Liver (tissue), 8 donors: ENCODE measurements at regions not wholly inside any gene's neighbourhood (a gene's known extent, or its start where the extent isn't known, plus 50 kb on each side); places are given as distances from the start of the nearest gene placed in this dataset.

Experiments used
- DNase-seq: peaks from one replicate; pipeline ENCODE4 v3.0.0-alpha.2; 2017; ENCODE audit warnings: low spot score
- H3K27ac ChIP-seq, 2 donors: one replicate each; pipeline ENCODE4 v1.7.0; 2013; ENCODE audit warnings: inconsistent platforms in 2 of 2, low read length in 2 of 2, control low read depth in 1 of 2, low read depth in 1 of 2, mild to moderate bottlenecking in 1 of 2
- H3K27me3 ChIP-seq, 4 donors: one replicate each; pipeline versions ENCODE4 v1.6.1 to v1.7.0; 2013; ENCODE audit warnings: low read length in 3 of 4, inconsistent platforms in 1 of 4, mild to moderate bottlenecking in 1 of 4, moderate library complexity in 1 of 4; ENCODE audit not compliant: control insufficient read depth in 4 of 4, insufficient read depth in 4 of 4
- H3K36me3 ChIP-seq, 4 donors: one replicate each; pipeline versions ENCODE4 v1.6.1 to v1.7.0; 2013; ENCODE audit warnings: low read length in 3 of 4, mild to moderate bottlenecking in 3 of 4, low read depth in 1 of 4, moderate library complexity in 1 of 4; ENCODE audit not compliant: control insufficient read depth in 4 of 4, insufficient read depth in 3 of 4
- H3K4me1 ChIP-seq, 4 donors: one replicate each; pipeline versions ENCODE4 v1.6.1 to v1.7.0; 2013; ENCODE audit warnings: low read length in 3 of 4, mild to moderate bottlenecking in 3 of 4, moderate library complexity in 1 of 4; ENCODE audit not compliant: control insufficient read depth in 4 of 4, insufficient read depth in 4 of 4
- H3K4me3 ChIP-seq, 3 donors: one replicate each; pipeline versions ENCODE4 v1.6.1 to v1.7.0; 2013; ENCODE audit warnings: low read length in 3 of 3, control low read depth in 1 of 3, low read depth in 1 of 3, mild to moderate bottlenecking in 1 of 3
- H3K9ac ChIP-seq, 2 donors: one replicate each; pipeline ENCODE4 v1.7.0; 2013; ENCODE audit warnings: low read length in 2 of 2, mild to moderate bottlenecking in 2 of 2, moderate library complexity in 2 of 2, control low read depth in 1 of 2, low read depth in 1 of 2
- H3K9me3 ChIP-seq, 4 donors: one replicate each; pipeline versions ENCODE4 v1.6.1 to v1.7.0; 2013; ENCODE audit warnings: low read length in 3 of 4; ENCODE audit not compliant: control insufficient read depth in 4 of 4
- ATF3 ChIP-seq: IDR thresholded peaks from 2 replicates; pipeline ENCODE4 v1.6.1; 2016; ENCODE audit warnings: antibody characterized with exemption
- CTCF ChIP-seq: fragments of 150-350 bp; IDR thresholded peaks from 2 replicates; pipeline ENCODE4 v1.5.1; 2017; ENCODE audit warnings: improper control_type of control experiment, low read depth, low read length; ENCODE audit not compliant: missing input control
- EGR1 ChIP-seq, 2 donors: IDR thresholded peaks; 2 replicates each; pipeline ENCODE4 v1.6.1; 2016 to 2018; ENCODE audit warnings: antibody characterized with exemption in 2 of 2, low read depth in 2 of 2
- FOXA1 ChIP-seq: IDR thresholded peaks from 2 replicates; pipeline ENCODE4 v1.6.1; 2016; ENCODE audit warnings: antibody characterized with exemption
- FOXA2 ChIP-seq: IDR thresholded peaks from 2 replicates; pipeline ENCODE4 v1.6.1; 2016; ENCODE audit warnings: antibody characterized with exemption
- GABPA ChIP-seq, 2 donors: IDR thresholded peaks in 1 of 2; conservative IDR thresholded peaks in 1 of 2; 2 replicates each; pipeline ENCODE4 v1.6.1; 2016; ENCODE audit warnings: antibody characterized with exemption in 2 of 2, mild to moderate bottlenecking in 1 of 2, moderate library complexity in 1 of 2
- HNF4A ChIP-seq, 2 donors: conservative IDR thresholded peaks; 2 replicates each; pipeline ENCODE4 v1.6.1; 2016; ENCODE audit warnings: antibody characterized with exemption in 2 of 2, mild to moderate bottlenecking in 2 of 2
- HNF4G ChIP-seq: IDR thresholded peaks from 2 replicates; pipeline ENCODE4 v1.6.1; 2016; ENCODE audit warnings: antibody characterized with exemption
- JUND ChIP-seq, 2 donors: IDR thresholded peaks; 2 replicates each; pipeline ENCODE4 v1.6.1; 2016; ENCODE audit warnings: antibody characterized with exemption in 2 of 2
- MAX ChIP-seq: IDR thresholded peaks from 2 replicates; pipeline ENCODE4 v1.6.1; 2016; ENCODE audit warnings: antibody characterized with exemption
- NR2F2 ChIP-seq: IDR thresholded peaks from 2 replicates; pipeline ENCODE4 v1.6.1; 2016; ENCODE audit warnings: antibody characterized with exemption
- RAD21 ChIP-seq, 2 donors: IDR thresholded peaks; 2 replicates each; pipeline ENCODE4 v1.6.1; 2016; ENCODE audit warnings: antibody characterized with exemption in 2 of 2, mild to moderate bottlenecking in 2 of 2
- REST ChIP-seq: IDR thresholded peaks from 2 replicates; pipeline ENCODE4 v1.6.1; 2016; ENCODE audit warnings: antibody characterized with exemption, mild to moderate bottlenecking
- SP1 ChIP-seq: IDR thresholded peaks from 2 replicates; pipeline ENCODE4 v1.6.1; 2018; ENCODE audit warnings: antibody characterized with exemption, mild to moderate bottlenecking
- TAF1 ChIP-seq: conservative IDR thresholded peaks from 2 replicates; pipeline ENCODE4 v1.6.1; 2016; ENCODE audit warnings: antibody characterized with exemption, mild to moderate bottlenecking
- YY1 ChIP-seq: IDR thresholded peaks from 2 replicates; pipeline ENCODE4 v1.6.1; 2016; ENCODE audit warnings: antibody characterized with exemption, mild to moderate bottlenecking
- WGBS: extraction: QIAGEN DNeasy Blood & Tissue Kit; methylation state at CpG from one replicate; pipeline ENCODE4 v1.1.7; 2013; 5-methylcytosine and 5-hydroxymethylcytosine counted together
- donor health status: healthy.
- donor health status: healthy.
- donor health status: healthy.
- donor health status: healthy.
- donor health status: healthy.

GRCh38 chr18:78242806-78243205 is 736.8 kb upstream of the SALL3 start:
- peaks cover 0 to 5% (median under 1%) of the 10 kb centered on the region in 4 donors for H3K9me3 ChIP-seq
- no peaks in the 10 kb centered on the region for H3K4me1 ChIP-seq
- H3K27me3 ChIP-seq = peaks cover 0 to 2% (median 0%) of the 10 kb centered on the region in 4 donors
- H3K9ac ChIP-seq = no peak overlapping the region
- TF ChIP-seq CTCF (no peak), JUND (IDR thresholded peaks at IDR 0.05) (no peak), HNF4G (no peak), FOXA2 (no peak), HNF4A (conservative IDR thresholded peaks at IDR 0.05) (no peak), SP1 (no peak), GABPA (IDR thresholded peaks at IDR 0.05 in 1 of 2, conservative IDR thresholded peaks at IDR 0.05 in 1 of 2) (no peak), REST (no peak), ATF3 (no peak), TAF1 (no peak), RAD21 (IDR thresholded peaks at IDR 0.05) (no peak), EGR1 (IDR thresholded peaks at IDR 0.05; ENCODE audit: low read depth in 2 of 2) (no peak), MAX (no peak), NR2F2 (no peak)
- DNase-seq = no peak
- H3K36me3 ChIP-seq = no peaks in the 10 kb centered on the region
- no peak overlapping the region for H3K27ac ChIP-seq
- WGBS = 69% methylated on average over 12 of the region's 12 CpGs
- H3K4me3 ChIP-seq = no peak overlapping the region

GRCh38 chr18:78244779-78245178 is 734.8 kb upstream of the SALL3 start:
- no peak overlapping the region for H3K9ac ChIP-seq
- 51% methylated on average over 4 of the region's 4 CpGs for WGBS
- no peaks in the 10 kb centered on the region for H3K36me3 ChIP-seq
- no peak for TF ChIP-seq GABPA (IDR thresholded peaks at IDR 0.05 in 1 of 2, conservative IDR thresholded peaks at IDR 0.05 in 1 of 2)
- TF ChIP-seq YY1 = no peak
- no peak for TF ChIP-seq FOXA1
- H3K9me3 ChIP-seq = peaks cover 0 to 5% (median 0%) of the 10 kb centered on the region in 4 donors
- H3K27ac ChIP-seq = no peak overlapping the region
- no peaks in the 10 kb centered on the region for H3K4me1 ChIP-seq
- H3K4me3 ChIP-seq = no peak overlapping the region
- DNase-seq = no peak
- H3K27me3 ChIP-seq = peaks cover 0 to 2% (median 0%) of the 10 kb centered on the region in 4 donors
